ENCODE measurements at regions not wholly inside any gene's neighbourhood (a gene's known extent, or its start where the extent isn't known, plus 50 kb on each side); places are given as distances from the start of the nearest gene placed in this dataset.
"Not testable (repeated sequence)": the region's sequence is repeated elsewhere in the genome, so short reads cannot be mapped to it uniquely, and the experiment has no call there.

- not testable (repeated sequence) for H3K4me3 ChIP-seq (ENCODE audit: low read depth in 1 of 2, low read length in 2 of 2); DNase-seq; ATAC-seq (ENCODE audit: insufficient read depth, low read depth); H3K36me3 ChIP-seq (ENCODE audit: insufficient read depth, low read length); H3K9ac ChIP-seq (ENCODE audit: low read depth, low read length); H4K20me1 ChIP-seq (ENCODE audit: insufficient read depth, low read length); H3K27me3 ChIP-seq (ENCODE audit: insufficient read depth, low read length, poor library complexity); H2AFZ ChIP-seq (ENCODE audit: low read depth, low read length); H3K4me2 ChIP-seq (ENCODE audit: insufficient read depth, low read length)
- Histone ChIP-seq H3K4me1 (ENCODE audit: insufficient read depth, low read length) (peaks cover 48% of the 10 kb centered on the region), H3K79me2 (ENCODE audit: insufficient read depth, low read length) (peaks cover 15% of the 10 kb centered on the region), H3K9me3 (ENCODE audit: insufficient read depth, low read length, severe bottlenecking) (peaks cover 14% of the 10 kb centered on the region), H3K27ac (ENCODE audit: low read length) (peak overlapping the region; percentile 68; the same call in 1 of the 2 replicates)
Observed at GRCh38 chr3:143175940-143176894, 56.6 kb downstream of the CHST2 start.

- not testable (repeated sequence) for H3K27me3 ChIP-seq (ENCODE audit: insufficient read depth, low read length, poor library complexity); H3K27ac ChIP-seq (ENCODE audit: low read length); H3K36me3 ChIP-seq (ENCODE audit: insufficient read depth, low read length); H3K9ac ChIP-seq (ENCODE audit: low read depth, low read length); H4K20me1 ChIP-seq (ENCODE audit: insufficient read depth, low read length); DNase-seq; H3K4me3 ChIP-seq (ENCODE audit: low read depth in 1 of 2, low read length in 2 of 2); H2AFZ ChIP-seq (ENCODE audit: low read depth, low read length); H3K4me2 ChIP-seq (ENCODE audit: insufficient read depth, low read length)
- Histone ChIP-seq H3K9me3 (ENCODE audit: insufficient read depth, low read length, severe bottlenecking) (peaks cover 14% of the 10 kb centered on the region), H3K79me2 (ENCODE audit: insufficient read depth, low read length) (peaks cover 18% of the 10 kb centered on the region), H3K4me1 (ENCODE audit: insufficient read depth, low read length) (peaks cover 36% of the 10 kb centered on the region)
- ATAC-seq (ENCODE audit: insufficient read depth, low read depth) = 0 out of 3 replicates have a peak, but pooled peaks have one; percentile 11
Observed at GRCh38 chr3:143177965-143178364, 58.4 kb downstream of the CHST2 start.

GRCh38 chr3:143178775-143179548, 59.4 kb downstream of the CHST2 start:
- Histone ChIP-seq H3K4me1 (ENCODE audit: insufficient read depth, low read length) (peaks cover 31% of the 10 kb centered on the region), H3K79me2 (ENCODE audit: insufficient read depth, low read length) (peaks cover 14% of the 10 kb centered on the region), H3K27ac (ENCODE audit: low read length) (peak overlapping the region; percentile 22; the same call in 1 of the 2 replicates)
- H3K4me3 ChIP-seq (ENCODE audit: low read depth in 1 of 2, low read length in 2 of 2); H2AFZ ChIP-seq (ENCODE audit: low read depth, low read length); DNase-seq; H3K27me3 ChIP-seq (ENCODE audit: insufficient read depth, low read length, poor library complexity); H3K4me2 ChIP-seq (ENCODE audit: insufficient read depth, low read length); ATAC-seq (ENCODE audit: insufficient read depth, low read depth); H3K9ac ChIP-seq (ENCODE audit: low read depth, low read length); H3K36me3 ChIP-seq (ENCODE audit: insufficient read depth, low read length); H4K20me1 ChIP-seq (ENCODE audit: insufficient read depth, low read length); H3K9me3 ChIP-seq (ENCODE audit: insufficient read depth, low read length, severe bottlenecking): not testable (repeated sequence)

GRCh38 chr3:143179603-143180002, 60.0 kb downstream of the CHST2 start:
- peak; percentile 64 for ATAC-seq (ENCODE audit: insufficient read depth, low read depth)

GRCh38 chr3:143180860-143181259, 61.3 kb downstream of the CHST2 start:
- DNase-seq; H2AFZ ChIP-seq (ENCODE audit: low read depth, low read length); H3K4me3 ChIP-seq (ENCODE audit: low read depth in 1 of 2, low read length in 2 of 2); H4K20me1 ChIP-seq (ENCODE audit: insufficient read depth, low read length); H3K27me3 ChIP-seq (ENCODE audit: insufficient read depth, low read length, poor library complexity); H3K4me2 ChIP-seq (ENCODE audit: insufficient read depth, low read length); H3K9ac ChIP-seq (ENCODE audit: low read depth, low read length); H3K79me2 ChIP-seq (ENCODE audit: insufficient read depth, low read length); H3K9me3 ChIP-seq (ENCODE audit: insufficient read depth, low read length, severe bottlenecking); ATAC-seq (ENCODE audit: insufficient read depth, low read depth); H3K27ac ChIP-seq (ENCODE audit: low read length); H3K36me3 ChIP-seq (ENCODE audit: insufficient read depth, low read length): not testable (repeated sequence)
- H3K4me1 ChIP-seq (ENCODE audit: insufficient read depth, low read length) = peaks cover 16% of the 10 kb centered on the region

More at GRCh38 chr3:143179603-143180002, 60.0 kb downstream of the CHST2 start:
- peak overlapping the region; percentile 22 for H3K27ac ChIP-seq (ENCODE audit: low read length)
- no peak overlapping the region for H3K4me2 ChIP-seq (ENCODE audit: insufficient read depth, low read length)
- H3K9me3 ChIP-seq (ENCODE audit: insufficient read depth, low read length, severe bottlenecking) = peaks cover under 1% of the 10 kb centered on the region
- DNase-seq = peak; percentile 37
- H4K20me1 ChIP-seq (ENCODE audit: insufficient read depth, low read length) = no peaks in the 10 kb centered on the region
- H3K79me2 ChIP-seq (ENCODE audit: insufficient read depth, low read length) = peaks cover 8% of the 10 kb centered on the region
- peaks cover 25% of the 10 kb centered on the region for H3K4me1 ChIP-seq (ENCODE audit: insufficient read depth, low read length)
- H2AFZ ChIP-seq (ENCODE audit: low read depth, low read length) = no peak overlapping the region
- H3K9ac ChIP-seq (ENCODE audit: low read depth, low read length) = no peak overlapping the region
- H3K36me3 ChIP-seq (ENCODE audit: insufficient read depth, low read length) = peaks cover 3% of the 10 kb centered on the region; the same call in 1 of the 2 replicates
- no peaks in the 10 kb centered on the region for H3K27me3 ChIP-seq (ENCODE audit: insufficient read depth, low read length, poor library complexity)
- TF ChIP-seq CTCF (IDR thresholded peaks at IDR 0.05; ENCODE audit: borderline replicate concordance, extremely low read depth, low read length, poor library complexity, severe bottlenecking) (no peak), EZH2 (IDR thresholded peaks at IDR 0.05; ENCODE audit: borderline replicate concordance, low read depth, low read length, severe bottlenecking) (no peak)
- no peak overlapping the region for H3K4me3 ChIP-seq (ENCODE audit: low read depth in 1 of 2, low read length in 2 of 2)

GRCh38 chr3:143181977-143182376, 62.4 kb downstream of the CHST2 start:
- not testable (repeated sequence) for H3K9me3 ChIP-seq (ENCODE audit: insufficient read depth, low read length, severe bottlenecking); H3K4me3 ChIP-seq (ENCODE audit: low read depth in 1 of 2, low read length in 2 of 2); H3K9ac ChIP-seq (ENCODE audit: low read depth, low read length); ATAC-seq (ENCODE audit: insufficient read depth, low read depth); H3K4me2 ChIP-seq (ENCODE audit: insufficient read depth, low read length); H4K20me1 ChIP-seq (ENCODE audit: insufficient read depth, low read length); DNase-seq; H3K27me3 ChIP-seq (ENCODE audit: insufficient read depth, low read length, poor library complexity); H2AFZ ChIP-seq (ENCODE audit: low read depth, low read length); H3K27ac ChIP-seq (ENCODE audit: low read length); H3K36me3 ChIP-seq (ENCODE audit: insufficient read depth, low read length); H3K79me2 ChIP-seq (ENCODE audit: insufficient read depth, low read length)
- peaks cover 19% of the 10 kb centered on the region for H3K4me1 ChIP-seq (ENCODE audit: insufficient read depth, low read length)
